ENCODE measurements at regions not wholly inside any gene's neighbourhood (a gene's known extent, or its start where the extent isn't known, plus 50 kb on each side); places are given as distances from the start of the nearest gene placed in this dataset.

DNA sequence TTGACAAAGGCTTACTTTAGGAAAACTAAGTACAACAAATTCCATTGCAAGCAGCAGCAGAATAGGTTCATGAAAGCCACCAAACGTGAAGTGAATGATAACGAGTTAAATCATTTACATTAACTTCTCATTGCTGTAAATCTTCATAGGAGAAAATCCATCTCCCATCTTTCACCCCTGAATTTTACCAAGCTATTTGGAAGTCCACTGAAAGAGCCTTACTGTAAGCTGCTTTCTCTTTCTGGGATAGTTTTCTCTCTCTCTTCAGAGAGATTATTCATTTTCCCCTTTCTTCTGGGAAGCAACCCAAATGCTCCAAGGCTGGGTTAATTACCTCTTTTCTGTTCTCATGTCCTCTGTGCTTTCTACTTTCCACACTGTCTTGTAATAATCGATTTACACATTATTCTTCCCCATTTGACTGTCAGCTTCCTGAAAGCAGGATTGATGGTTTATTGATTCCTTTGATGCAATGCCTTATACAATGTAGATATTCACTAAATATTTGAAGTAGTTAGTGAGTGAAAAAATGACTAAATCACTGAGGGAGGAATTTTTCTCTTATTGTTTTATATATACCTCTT is 914.3 kb upstream of the ARPP21 start:
- no peak for DNase-seq (ENCODE audit: low read depth in 6 of 9, low spot score in 9 of 9)
- H3K27me3 ChIP-seq (ENCODE audit: control insufficient read depth in 2 of 2, insufficient read depth in 1 of 2, low read length in 1 of 2): no peaks in the 10 kb centered on the region
- H3K36me3 ChIP-seq (ENCODE audit: control insufficient read depth in 2 of 2, insufficient read depth in 2 of 2, low read length in 1 of 2): no peaks in the 10 kb centered on the region
- 95% methylated on average over 3 of the region's 3 CpGs for WGBS
- no peaks in the 10 kb centered on the region for H3K9me3 ChIP-seq (ENCODE audit: control insufficient read depth in 2 of 2, insufficient read depth in 1 of 2, low read length in 1 of 2)
- H3K4me3 ChIP-seq (ENCODE audit: low read length in 2 of 2): no peak overlapping the region
- no peaks in the 10 kb centered on the region for H3K4me1 ChIP-seq (ENCODE audit: control insufficient read depth in 2 of 2, insufficient read depth in 2 of 2, low read length in 2 of 2)
- no peak overlapping the region for H3K27ac ChIP-seq (ENCODE audit: low read depth in 1 of 2, low read length in 1 of 2)

DNA sequence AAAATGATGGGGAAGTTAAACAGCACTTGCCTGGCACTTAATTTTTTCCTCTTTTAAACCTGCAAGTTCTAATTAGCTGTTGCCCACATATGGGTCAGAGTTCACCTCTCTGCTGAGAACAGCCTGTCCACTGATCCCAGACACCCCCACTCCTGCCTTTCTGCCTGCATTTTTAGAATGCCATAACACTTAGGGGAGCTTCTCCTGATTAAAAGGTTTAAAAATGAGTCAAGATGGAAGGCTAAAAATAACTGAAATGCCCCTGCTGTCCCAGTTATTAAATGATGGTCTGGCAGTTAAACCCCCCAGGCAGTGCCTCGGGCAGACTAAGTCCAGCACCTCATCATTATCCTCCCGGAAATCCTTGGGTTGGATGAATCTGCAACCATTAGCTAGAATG is 913.6 kb upstream of the ARPP21 start:
- H3K36me3 ChIP-seq (ENCODE audit: control insufficient read depth in 2 of 2, insufficient read depth in 2 of 2, low read length in 1 of 2): no peaks in the 10 kb centered on the region
- WGBS: 95% methylated on average over 2 of the region's 2 CpGs

DNA sequence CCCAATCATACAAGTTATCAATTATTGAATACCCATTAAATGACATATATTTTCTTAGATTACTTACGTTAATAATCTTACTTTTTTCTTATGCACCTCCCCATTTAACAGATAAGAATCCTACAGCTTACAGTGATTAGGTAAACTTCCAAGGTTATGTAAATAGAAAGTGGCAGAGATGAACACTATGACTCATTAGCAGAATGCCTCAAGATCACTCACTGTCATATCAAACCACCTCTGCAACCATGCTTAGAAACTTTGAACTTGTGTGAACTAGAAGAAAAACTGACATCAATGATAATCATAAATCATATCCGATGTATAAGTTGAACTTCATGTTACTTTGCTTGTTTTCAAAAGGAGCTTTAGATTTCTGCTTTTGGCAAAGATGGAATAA is 911.6 kb upstream of the ARPP21 start:
- H3K4me1 ChIP-seq (ENCODE audit: control insufficient read depth in 2 of 2, insufficient read depth in 2 of 2, low read length in 2 of 2): no peaks in the 10 kb centered on the region
- 37% methylated on average over 2 of the region's 2 CpGs for WGBS
- no peak for DNase-seq (ENCODE audit: low read depth in 6 of 9, low spot score in 9 of 9)
- no peaks in the 10 kb centered on the region for H3K9me3 ChIP-seq (ENCODE audit: control insufficient read depth in 2 of 2, insufficient read depth in 1 of 2, low read length in 1 of 2)
- H3K27me3 ChIP-seq (ENCODE audit: control insufficient read depth in 2 of 2, insufficient read depth in 1 of 2, low read length in 1 of 2): no peaks in the 10 kb centered on the region
- no peaks in the 10 kb centered on the region for H3K36me3 ChIP-seq (ENCODE audit: control insufficient read depth in 2 of 2, insufficient read depth in 2 of 2, low read length in 1 of 2)
- no peak overlapping the region for H3K27ac ChIP-seq (ENCODE audit: low read depth in 1 of 2, low read length in 1 of 2)
- H3K4me3 ChIP-seq (ENCODE audit: low read length in 2 of 2): no peak overlapping the region

More for the DNA sequence above, 913.6 kb upstream of the ARPP21 start:
- Histone ChIP-seq H3K9me3 (ENCODE audit: control insufficient read depth in 2 of 2, insufficient read depth in 1 of 2, low read length in 1 of 2) (no peaks in the 10 kb centered on the region), H3K4me3 (ENCODE audit: low read length in 2 of 2) (no peak overlapping the region), H3K4me1 (ENCODE audit: control insufficient read depth in 2 of 2, insufficient read depth in 2 of 2, low read length in 2 of 2) (no peaks in the 10 kb centered on the region), H3K27me3 (ENCODE audit: control insufficient read depth in 2 of 2, insufficient read depth in 1 of 2, low read length in 1 of 2) (no peaks in the 10 kb centered on the region), H3K27ac (ENCODE audit: low read depth in 1 of 2, low read length in 1 of 2) (no peak overlapping the region)
- DNase-seq (ENCODE audit: low read depth in 6 of 9, low spot score in 9 of 9): no peak

DNA sequence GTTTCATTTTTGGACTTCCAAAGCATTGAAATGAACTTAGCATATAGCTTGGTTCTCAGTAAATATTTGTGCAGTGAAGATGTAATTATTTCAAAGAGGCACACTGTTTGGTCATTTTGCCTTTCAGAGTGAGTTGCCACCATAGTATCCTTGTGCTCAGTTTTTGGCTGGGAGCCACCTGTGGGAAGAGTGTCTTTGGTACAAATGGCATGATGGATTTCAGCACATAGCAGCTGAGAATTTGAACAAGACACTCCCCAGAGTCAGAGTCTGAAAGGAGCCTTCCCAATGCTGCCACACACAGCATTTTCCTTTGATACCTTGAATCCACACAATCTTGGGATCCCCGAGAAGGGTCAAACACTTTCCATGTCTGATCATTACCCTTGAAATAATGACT is 897.2 kb upstream of the ARPP21 start:
- H3K36me3 ChIP-seq (ENCODE audit: control insufficient read depth in 2 of 2, insufficient read depth in 2 of 2, low read length in 1 of 2): no peaks in the 10 kb centered on the region
- 94% methylated on average over 1 of the region's 1 CpG for WGBS
- H3K27me3 ChIP-seq (ENCODE audit: control insufficient read depth in 2 of 2, insufficient read depth in 1 of 2, low read length in 1 of 2): no peaks in the 10 kb centered on the region
- no peak overlapping the region for H3K4me3 ChIP-seq (ENCODE audit: low read length in 2 of 2)
- no peak overlapping the region for H3K27ac ChIP-seq (ENCODE audit: low read depth in 1 of 2, low read length in 1 of 2)
- no peaks in the 10 kb centered on the region for H3K9me3 ChIP-seq (ENCODE audit: control insufficient read depth in 2 of 2, insufficient read depth in 1 of 2, low read length in 1 of 2)
- DNase-seq (ENCODE audit: low read depth in 6 of 9, low spot score in 9 of 9): no peak
- no peaks in the 10 kb centered on the region for H3K4me1 ChIP-seq (ENCODE audit: control insufficient read depth in 2 of 2, insufficient read depth in 2 of 2, low read length in 2 of 2)

DNA sequence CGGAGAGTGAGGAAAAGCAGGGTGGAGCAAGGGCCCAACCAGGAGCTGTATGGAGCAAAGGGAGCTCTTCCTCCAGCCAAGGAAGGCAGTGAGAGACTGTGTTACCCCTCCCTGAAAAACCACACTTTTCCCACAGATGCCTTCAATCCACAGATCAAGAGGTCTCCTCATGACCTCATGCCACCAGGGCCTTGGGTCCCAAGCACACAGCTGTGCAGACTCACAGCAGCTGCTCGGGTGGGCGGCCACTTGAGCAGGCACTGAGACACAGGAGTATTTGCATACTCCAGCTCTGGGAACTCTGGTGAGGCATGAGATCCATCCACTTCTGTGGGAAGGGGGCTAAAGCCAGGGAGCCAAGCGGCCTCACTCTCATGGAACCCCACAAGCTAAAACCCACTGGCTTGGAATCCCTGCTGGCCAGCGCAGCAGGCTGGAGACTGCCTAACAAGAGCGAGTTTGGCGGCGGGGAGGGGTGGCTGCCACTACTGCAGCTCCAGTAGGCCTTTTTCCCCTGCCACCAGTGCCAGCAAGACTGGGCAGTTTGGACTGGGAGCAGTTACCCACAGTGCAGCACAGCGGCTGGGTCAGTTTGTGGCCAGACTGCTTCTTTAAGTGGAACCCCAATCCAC is 880.6 kb upstream of the ARPP21 start:
- 92% methylated on average over 9 of the region's 9 CpGs for WGBS
- H3K9me3 ChIP-seq (ENCODE audit: control insufficient read depth in 2 of 2, insufficient read depth in 1 of 2, low read length in 1 of 2): peaks cover 0 to 5% of the 10 kb centered on the region in 2 donors
- H3K27me3 ChIP-seq (ENCODE audit: control insufficient read depth in 2 of 2, insufficient read depth in 1 of 2, low read length in 1 of 2): no peaks in the 10 kb centered on the region
- no peaks in the 10 kb centered on the region for H3K36me3 ChIP-seq (ENCODE audit: control insufficient read depth in 2 of 2, insufficient read depth in 2 of 2, low read length in 1 of 2)
- H3K4me1 ChIP-seq (ENCODE audit: control insufficient read depth in 2 of 2, insufficient read depth in 2 of 2, low read length in 2 of 2): no peaks in the 10 kb centered on the region
- H3K4me3 ChIP-seq (ENCODE audit: low read length in 2 of 2): no peak overlapping the region
- DNase-seq (ENCODE audit: low read depth in 6 of 9, low spot score in 9 of 9): no peak
- no peak overlapping the region for H3K27ac ChIP-seq (ENCODE audit: low read depth in 1 of 2, low read length in 1 of 2)

DNA sequence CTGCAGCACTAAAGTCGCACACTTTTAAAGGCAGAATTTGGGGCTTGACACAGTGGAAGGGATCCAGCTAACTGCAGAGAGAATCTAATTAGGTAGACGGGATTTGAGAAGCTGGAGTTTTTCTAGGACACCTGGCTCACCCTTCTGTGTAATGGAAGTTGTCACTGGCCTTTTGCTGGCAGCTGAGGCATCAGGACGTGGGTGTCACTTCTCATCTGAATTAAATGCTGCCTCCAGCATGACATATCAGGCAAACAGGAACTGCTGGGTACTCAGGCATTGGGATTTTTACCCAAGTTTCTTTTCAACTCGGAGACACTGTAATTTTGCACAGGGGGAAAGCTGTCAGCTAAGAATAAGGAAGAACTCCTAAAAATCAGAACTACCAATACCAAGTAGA is 861.9 kb upstream of the ARPP21 start:
- Histone ChIP-seq H3K9me3 (ENCODE audit: control insufficient read depth in 2 of 2, insufficient read depth in 1 of 2, low read length in 1 of 2) (no peaks in the 10 kb centered on the region), H3K27ac (ENCODE audit: low read depth in 1 of 2, low read length in 1 of 2) (no peak overlapping the region), H3K4me3 (ENCODE audit: low read length in 2 of 2) (no peak overlapping the region), H3K27me3 (ENCODE audit: control insufficient read depth in 2 of 2, insufficient read depth in 1 of 2, low read length in 1 of 2) (no peaks in the 10 kb centered on the region), H3K4me1 (ENCODE audit: control insufficient read depth in 2 of 2, insufficient read depth in 2 of 2, low read length in 2 of 2) (no peaks in the 10 kb centered on the region), H3K36me3 (ENCODE audit: control insufficient read depth in 2 of 2, insufficient read depth in 2 of 2, low read length in 1 of 2) (no peaks in the 10 kb centered on the region)
- no peak for DNase-seq (ENCODE audit: low read depth in 6 of 9, low spot score in 9 of 9)
- 65% methylated on average over 4 of the region's 4 CpGs for WGBS

DNA sequence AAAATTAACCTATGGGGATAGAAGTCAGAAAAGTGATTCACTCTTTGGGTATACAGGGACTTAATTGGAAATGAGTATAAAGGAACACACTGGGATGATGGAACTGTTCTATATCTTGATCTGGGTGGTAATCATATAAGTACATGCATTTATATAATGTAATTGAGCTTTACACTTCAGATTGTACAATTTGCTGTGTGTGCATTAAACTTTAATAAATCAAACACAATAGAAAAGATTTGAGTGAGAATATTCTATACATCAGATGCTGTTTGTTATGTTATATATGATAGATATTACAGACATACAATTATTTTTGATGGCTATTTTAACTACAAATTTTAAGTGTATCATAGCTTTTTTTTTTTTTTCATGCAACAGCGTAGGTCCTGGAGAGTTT is 860.2 kb upstream of the ARPP21 start:
- Histone ChIP-seq H3K9me3 (ENCODE audit: control insufficient read depth in 2 of 2, insufficient read depth in 1 of 2, low read length in 1 of 2) (no peaks in the 10 kb centered on the region), H3K27ac (ENCODE audit: low read depth in 1 of 2, low read length in 1 of 2) (no peak overlapping the region), H3K4me3 (ENCODE audit: low read length in 2 of 2) (no peak overlapping the region), H3K27me3 (ENCODE audit: control insufficient read depth in 2 of 2, insufficient read depth in 1 of 2, low read length in 1 of 2) (no peaks in the 10 kb centered on the region), H3K36me3 (ENCODE audit: control insufficient read depth in 2 of 2, insufficient read depth in 2 of 2, low read length in 1 of 2) (no peaks in the 10 kb centered on the region), H3K4me1 (ENCODE audit: control insufficient read depth in 2 of 2, insufficient read depth in 2 of 2, low read length in 2 of 2) (no peaks in the 10 kb centered on the region)
- no peak for DNase-seq (ENCODE audit: low read depth in 6 of 9, low spot score in 9 of 9)
- 100% methylated on average over 1 of the region's 1 CpG for WGBS

DNA sequence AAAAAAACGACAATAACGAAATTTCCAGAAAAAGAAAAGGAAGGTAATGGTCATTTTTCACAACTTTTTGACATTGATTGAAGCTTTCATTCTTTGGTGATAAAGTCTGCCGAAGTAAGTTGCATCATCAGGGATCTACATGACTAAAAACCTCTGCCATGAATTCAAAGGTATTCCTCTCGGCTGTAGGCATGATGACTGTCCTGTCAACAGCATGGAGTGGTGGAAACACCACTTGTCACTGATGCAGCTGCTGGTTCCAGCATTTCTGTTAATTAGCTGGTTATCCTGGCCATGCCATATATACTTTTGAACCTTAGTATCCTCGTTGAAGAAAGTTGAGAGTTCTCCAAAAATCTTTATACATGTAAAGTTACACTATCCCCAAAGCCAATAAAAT is 859.0 kb upstream of the ARPP21 start:
- no peaks in the 10 kb centered on the region for H3K4me1 ChIP-seq (ENCODE audit: control insufficient read depth in 2 of 2, insufficient read depth in 2 of 2, low read length in 2 of 2)
- WGBS: 71% methylated on average over 5 of the region's 5 CpGs
- no peaks in the 10 kb centered on the region for H3K27me3 ChIP-seq (ENCODE audit: control insufficient read depth in 2 of 2, insufficient read depth in 1 of 2, low read length in 1 of 2)
- H3K27ac ChIP-seq (ENCODE audit: low read depth in 1 of 2, low read length in 1 of 2): no peak overlapping the region
- no peaks in the 10 kb centered on the region for H3K36me3 ChIP-seq (ENCODE audit: control insufficient read depth in 2 of 2, insufficient read depth in 2 of 2, low read length in 1 of 2)
- no peak overlapping the region for H3K4me3 ChIP-seq (ENCODE audit: low read length in 2 of 2)
- no peak for DNase-seq (ENCODE audit: low read depth in 6 of 9, low spot score in 9 of 9)
- H3K9me3 ChIP-seq (ENCODE audit: control insufficient read depth in 2 of 2, insufficient read depth in 1 of 2, low read length in 1 of 2): no peaks in the 10 kb centered on the region

DNA sequence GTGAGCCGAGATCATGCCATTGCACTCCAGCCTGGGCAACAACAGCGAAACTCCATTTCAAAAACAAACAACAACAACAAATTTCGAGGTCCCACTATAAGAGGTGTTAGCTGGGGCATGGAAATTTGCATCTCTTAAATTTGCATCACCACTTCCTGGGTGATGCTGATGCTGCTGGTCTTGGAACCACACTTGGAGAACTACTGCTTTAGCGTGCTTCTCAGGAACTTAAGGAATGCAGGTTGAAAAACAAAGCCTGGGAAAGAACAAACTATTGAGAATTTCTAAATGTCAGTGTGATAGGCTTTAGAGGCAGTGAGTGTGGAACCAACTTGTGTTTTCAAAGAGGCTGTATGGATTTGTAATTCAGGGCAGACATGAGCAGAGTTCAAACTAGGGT is 858.4 kb upstream of the ARPP21 start:
- WGBS: 89% methylated on average over 4 of the region's 4 CpGs
- H3K27me3 ChIP-seq (ENCODE audit: control insufficient read depth in 2 of 2, insufficient read depth in 1 of 2, low read length in 1 of 2): no peaks in the 10 kb centered on the region
- no peaks in the 10 kb centered on the region for H3K36me3 ChIP-seq (ENCODE audit: control insufficient read depth in 2 of 2, insufficient read depth in 2 of 2, low read length in 1 of 2)
- H3K4me3 ChIP-seq (ENCODE audit: low read length in 2 of 2): no peak overlapping the region
- H3K9me3 ChIP-seq (ENCODE audit: control insufficient read depth in 2 of 2, insufficient read depth in 1 of 2, low read length in 1 of 2): no peaks in the 10 kb centered on the region
- no peaks in the 10 kb centered on the region for H3K4me1 ChIP-seq (ENCODE audit: control insufficient read depth in 2 of 2, insufficient read depth in 2 of 2, low read length in 2 of 2)
- H3K27ac ChIP-seq (ENCODE audit: low read depth in 1 of 2, low read length in 1 of 2): no peak overlapping the region
- no peak for DNase-seq (ENCODE audit: low read depth in 6 of 9, low spot score in 9 of 9)
